Right forelimb (tissue), 1 donor: ENCODE measurements at regions not wholly inside any gene's neighbourhood (a gene's known extent, or its start where the extent isn't known, plus 50 kb on each side); places are given as distances from the start of the nearest gene placed in this dataset.
A peak's percentile ranks its signal among the peaks of the same experiment; 100 is the strongest.

ENCODE experiments used
- DNase-seq: peaks from one replicate; pipeline ENCODE4 v3.0.0-alpha.2; 2018

- DNase-seq = no peak
Observed at GRCh38 chr2:60603533-60604190, 50.2 kb upstream of the BCL11A start.

- no peak for DNase-seq
Observed at GRCh38 chr2:60604486-60605064, 51.1 kb upstream of the BCL11A start.

GRCh38 chr2:60605866-60606265 lies 52.4 kb upstream of the BCL11A start:
- DNase-seq = no peak

GRCh38 chr2:60608679-60609078 lies 55.2 kb upstream of the BCL11A start:
- no peak for DNase-seq

GRCh38 chr2:60612033-60612432 lies 58.6 kb upstream of the BCL11A start:
- no peak for DNase-seq

GRCh38 chr2:60614319-60614718 lies 60.9 kb upstream of the BCL11A start:
- DNase-seq = no peak

GRCh38 chr2:60621688-60622429 lies 68.4 kb upstream of the BCL11A start:
- no peak for DNase-seq

GRCh38 chr2:60623040-60623439 lies 69.6 kb upstream of the BCL11A start:
- no peak for DNase-seq

- DNase-seq = no peak
Observed at GRCh38 chr2:60627412-60627811, 74.0 kb upstream of the BCL11A start.

GRCh38 chr2:60628026-60628425 lies 74.6 kb upstream of the BCL11A start:
- no peak for DNase-seq

- DNase-seq = no peak
Observed at GRCh38 chr2:60628615-60629304, 75.3 kb upstream of the BCL11A start.

- no peak for DNase-seq
Observed at GRCh38 chr2:60629305-60629662, 75.8 kb upstream of the BCL11A start.

- DNase-seq = no peak
Observed at GRCh38 chr2:60629801-60630385, 76.4 kb upstream of the BCL11A start.

GRCh38 chr2:60633615-60634014 lies 80.2 kb upstream of the BCL11A start:
- no peak for DNase-seq

- DNase-seq = no peak
Observed at GRCh38 chr2:60634438-60634837, 81.0 kb upstream of the BCL11A start.

GRCh38 chr2:60641811-60642788 lies 88.6 kb upstream of the BCL11A start:
- DNase-seq = no peak

- DNase-seq = no peak
Observed at GRCh38 chr2:60643747-60644146, 90.3 kb upstream of the BCL11A start.

- DNase-seq = peak; percentile 52
Observed at GRCh38 chr2:60644951-60645350, 91.5 kb upstream of the BCL11A start.

GRCh38 chr2:60648191-60648590 lies 94.7 kb upstream of the BCL11A start:
- no peak for DNase-seq

- DNase-seq = no peak
Observed at GRCh38 chr2:60649721-60650120, 96.3 kb upstream of the BCL11A start.

GRCh38 chr2:60652832-60653340 lies 99.4 kb upstream of the BCL11A start:
- DNase-seq = no peak

GRCh38 chr2:60657673-60658072 lies 98.4 kb upstream of the PAPOLG start:
- DNase-seq = no peak
